Karpas-422 (cell line): ENCODE measurements at regions not wholly inside any gene's neighbourhood (a gene's known extent, or its start where the extent isn't known, plus 50 kb on each side); places are given as distances from the start of the nearest gene placed in this dataset.
"Not testable (repeated sequence)": the region's sequence is repeated elsewhere in the genome, so short reads cannot be mapped to it uniquely, and the experiment has no call there.

Experiments
- DNase-seq: peaks from one replicate; pipeline ENCODE4 v3.0.0-alpha.2; 2015
- H2AFZ ChIP-seq: fragments of 200-600 bp; sonication (generic); 2 replicates; pipeline ENCODE4 v1.6.1; 2014; ENCODE audit warnings: antibody characterized with exemption, low read length, mixed read lengths
- H3K27ac ChIP-seq: fragments of 200-600 bp; sonication (generic); 2 replicates; pipeline ENCODE4 v1.5.1; 2014; ENCODE audit warnings: mild to moderate bottlenecking, low read length, moderate library complexity
- H3K27me3 ChIP-seq: fragments of 200-600 bp; sonication (generic); 2 replicates; pipeline ENCODE4 v1.6.1; 2014; ENCODE audit warnings: low read length, mixed read lengths
- H3K36me3 ChIP-seq: fragments of 200-600 bp; sonication (generic); 2 replicates; pipeline ENCODE4 v1.6.1; 2014; ENCODE audit warnings: low read length, mixed read lengths; ENCODE audit not compliant: insufficient read depth
- H3K4me1 ChIP-seq: fragments of 200-600 bp; sonication (generic); 2 replicates; pipeline ENCODE4 v1.6.1; 2014; ENCODE audit warnings: mild to moderate bottlenecking, low read length, mixed read lengths
- H3K4me2 ChIP-seq: fragments of 200-600 bp; sonication (generic); 2 replicates; pipeline ENCODE4 v1.6.1; 2014; ENCODE audit warnings: low read length, low read depth, mild to moderate bottlenecking; ENCODE audit not compliant: poor library complexity, severe bottlenecking
- H3K4me3 ChIP-seq: fragments of 200-600 bp; sonication (generic); 2 replicates; pipeline ENCODE4 v1.5.1; 2014; ENCODE audit warnings: mild to moderate bottlenecking, antibody characterized with exemption, low read length, mixed read lengths
- H3K79me2 ChIP-seq: fragments of 200-600 bp; sonication (generic); 2 replicates; pipeline ENCODE4 v1.6.1; 2014; ENCODE audit warnings: mild to moderate bottlenecking, low read length, mixed read lengths
- H3K9ac ChIP-seq: fragments of 200-600 bp; sonication (generic); 2 replicates; pipeline ENCODE4 v1.6.0; 2014; ENCODE audit warnings: low read length
- H3K9me2 ChIP-seq: fragments of 200-600 bp; sonication (generic), shearing (Covaris generic); replicated peaks from 2 replicates; pipeline ENCODE4 v1.6.0; 2014; ENCODE audit warnings: mild to moderate bottlenecking, low read length, moderate library complexity; ENCODE audit not compliant: insufficient read depth
- H3K9me3 ChIP-seq: fragments of 300-700, 200-600 bp; sonication (generic); 2 replicates; pipeline ENCODE4 v1.6.1; 2014; ENCODE audit warnings: low read length, mixed read lengths
- H4K20me1 ChIP-seq: fragments of 200-600 bp; sonication (generic); 2 replicates; pipeline ENCODE4 v1.6.1; 2014; ENCODE audit warnings: mild to moderate bottlenecking, antibody characterized with exemption, low read length, low read depth; ENCODE audit not compliant: insufficient read depth

DNA sequence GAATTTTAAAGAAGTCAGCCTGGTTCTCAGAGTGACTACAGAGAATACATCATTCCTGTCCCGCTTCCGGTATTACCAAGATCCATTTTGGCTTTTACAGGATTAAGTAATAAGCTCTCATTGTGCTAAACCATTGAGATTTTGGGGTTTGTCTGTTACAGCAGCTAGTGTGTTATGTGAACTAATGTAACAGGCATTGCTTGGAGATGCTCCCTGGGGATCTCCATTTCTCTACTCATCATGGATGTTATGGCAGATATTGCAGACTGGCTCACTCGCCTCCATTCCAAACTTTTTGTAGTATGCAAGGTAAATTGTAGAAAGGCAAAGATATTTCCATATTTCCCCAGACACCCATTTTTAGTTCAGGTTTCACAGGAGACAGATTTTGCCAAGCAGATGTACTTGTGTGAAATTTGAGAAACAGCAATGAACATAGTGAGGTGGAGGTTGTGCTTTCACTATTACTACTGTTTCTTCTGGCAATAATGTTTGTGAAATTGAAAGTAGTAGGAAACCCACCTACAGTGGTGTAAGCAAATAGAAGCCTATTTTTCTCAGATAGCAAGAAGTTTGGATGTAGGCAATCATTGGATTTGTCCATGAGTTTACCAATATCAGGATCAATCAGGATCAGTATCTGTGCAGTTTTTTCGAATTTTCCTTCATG is 177.1 kb upstream of the GALNT15 start:
- Histone ChIP-seq H3K9ac (no peak overlapping the region), H3K4me1 (no peaks in the 10 kb centered on the region), H3K27ac (no peak overlapping the region), H3K27me3 (no peaks in the 10 kb centered on the region), H3K36me3 (no peaks in the 10 kb centered on the region), H3K79me2 (no peaks in the 10 kb centered on the region), H4K20me1 (no peaks in the 10 kb centered on the region), H3K9me2 (no peaks in the 10 kb centered on the region; the same call in 1 of the 2 replicates), H3K4me2 (no peak overlapping the region), H2AFZ (no peak overlapping the region), H3K4me3 (no peak overlapping the region), H3K9me3 (no peaks in the 10 kb centered on the region)
- no peak for DNase-seq

DNA sequence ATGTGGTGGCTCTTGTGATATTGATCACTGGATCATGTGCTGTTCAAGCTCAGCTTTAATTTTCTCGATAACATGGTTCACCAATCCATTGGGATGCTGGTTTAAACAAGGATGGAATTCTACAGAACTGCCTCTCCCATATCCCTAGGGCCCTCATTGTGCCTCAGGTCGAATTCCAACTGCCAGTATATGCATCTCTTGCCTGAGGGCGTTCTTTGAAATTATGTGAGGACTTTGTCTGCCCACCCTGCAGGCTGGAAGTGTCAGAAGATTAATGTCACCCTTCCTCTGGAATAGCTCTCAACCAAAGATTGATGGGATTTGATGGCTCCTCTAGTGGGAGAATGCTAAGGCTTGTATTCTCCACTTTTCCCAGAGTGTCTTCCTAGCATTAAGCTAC is 175.6 kb upstream of the GALNT15 start:
- no peak overlapping the region for H3K4me2 ChIP-seq
- no peak overlapping the region for H2AFZ ChIP-seq
- no peak for DNase-seq

DNA sequence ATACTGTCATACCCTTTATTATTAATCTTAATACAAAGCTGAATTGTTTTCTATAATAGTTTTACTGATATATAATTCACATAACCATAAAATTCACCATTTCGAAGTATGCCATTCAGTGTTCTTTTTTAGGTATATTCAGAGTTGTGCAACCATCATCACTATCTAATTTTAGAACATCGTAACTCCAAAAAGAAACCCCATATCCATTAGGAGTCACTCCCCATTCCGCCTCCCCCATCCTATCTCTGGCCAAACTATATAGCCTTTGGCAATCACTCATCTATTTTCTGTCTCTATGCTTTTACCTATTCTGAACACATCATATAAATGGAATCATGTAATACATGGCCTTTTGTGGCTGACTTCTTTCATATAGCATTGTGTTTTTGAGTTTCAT is 169.7 kb upstream of the GALNT15 start:
- Histone ChIP-seq H4K20me1 (no peaks in the 10 kb centered on the region), H3K4me3 (no peak overlapping the region), H3K27ac (no peak overlapping the region), H2AFZ (no peak overlapping the region), H3K9me2 (no peaks in the 10 kb centered on the region), H3K79me2 (no peaks in the 10 kb centered on the region), H3K9me3 (no peaks in the 10 kb centered on the region), H3K9ac (no peak overlapping the region), H3K36me3 (no peaks in the 10 kb centered on the region), H3K27me3 (no peaks in the 10 kb centered on the region), H3K4me2 (no peak overlapping the region), H3K4me1 (no peaks in the 10 kb centered on the region)
- no peak for DNase-seq

More for the DNA sequence above, 175.6 kb upstream of the GALNT15 start:
- Histone ChIP-seq H3K27me3 (no peaks in the 10 kb centered on the region), H3K27ac (no peak overlapping the region), H3K9ac (no peak overlapping the region), H4K20me1 (no peaks in the 10 kb centered on the region), H3K9me3 (no peaks in the 10 kb centered on the region), H3K79me2 (no peaks in the 10 kb centered on the region), H3K9me2 (no peaks in the 10 kb centered on the region; the same call in 1 of the 2 replicates), H3K36me3 (no peaks in the 10 kb centered on the region), H3K4me3 (no peak overlapping the region), H3K4me1 (no peaks in the 10 kb centered on the region)

DNA sequence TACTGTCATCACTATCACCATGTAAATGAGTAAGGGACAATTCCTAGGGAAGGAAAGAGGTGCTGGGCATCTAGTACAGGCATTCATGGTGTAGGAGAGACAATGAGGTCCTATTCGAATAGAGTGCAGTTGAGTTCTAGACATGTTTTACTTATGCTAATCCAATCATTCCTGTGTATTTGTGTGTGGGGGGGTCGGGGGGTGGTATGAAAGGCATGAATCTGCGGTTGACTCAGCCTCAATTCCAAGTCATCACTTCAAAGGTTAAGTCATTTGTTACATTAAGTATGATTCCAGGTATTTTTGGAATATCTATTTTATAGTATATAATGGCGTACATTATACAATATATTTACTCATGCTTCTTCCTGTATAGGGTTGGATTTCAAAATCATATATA is 163.1 kb upstream of the GALNT15 start:
- DNase-seq: no peak
- no peaks in the 10 kb centered on the region for H3K9me3 ChIP-seq
- H4K20me1 ChIP-seq: no peaks in the 10 kb centered on the region
- no peaks in the 10 kb centered on the region for H3K9me2 ChIP-seq
- no peak overlapping the region for H3K27ac ChIP-seq
- H3K4me2 ChIP-seq: no peak overlapping the region
- H3K27me3 ChIP-seq: no peaks in the 10 kb centered on the region
- H3K79me2 ChIP-seq: no peaks in the 10 kb centered on the region
- no peak overlapping the region for H2AFZ ChIP-seq
- H3K9ac ChIP-seq: no peak overlapping the region
- no peaks in the 10 kb centered on the region for H3K4me1 ChIP-seq
- no peak overlapping the region for H3K4me3 ChIP-seq
- no peaks in the 10 kb centered on the region for H3K36me3 ChIP-seq

DNA sequence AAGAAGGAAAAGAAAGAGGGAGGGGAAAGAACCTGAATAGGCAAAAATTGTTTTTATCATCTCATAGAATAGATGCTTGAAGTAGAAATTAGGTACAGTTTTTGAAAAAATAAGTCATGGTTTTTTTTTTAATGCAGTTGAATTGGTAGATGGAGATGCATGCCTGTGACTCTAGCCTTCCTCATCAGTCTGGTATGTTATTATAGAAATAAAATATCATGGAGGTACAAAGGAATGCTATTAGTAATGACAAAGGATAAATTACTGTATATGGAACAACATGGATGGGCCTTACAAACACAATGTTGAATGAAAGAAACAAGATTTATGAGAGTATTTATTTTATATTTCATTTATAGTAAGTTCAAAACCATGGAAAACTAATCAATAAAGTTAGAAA is 162.4 kb upstream of the GALNT15 start:
- H3K9ac ChIP-seq: no peak overlapping the region
- no peaks in the 10 kb centered on the region for H3K9me3 ChIP-seq
- H2AFZ ChIP-seq: no peak overlapping the region
- H3K9me2 ChIP-seq: no peaks in the 10 kb centered on the region
- no peaks in the 10 kb centered on the region for H3K36me3 ChIP-seq
- H3K27ac ChIP-seq: no peak overlapping the region
- no peaks in the 10 kb centered on the region for H3K79me2 ChIP-seq
- no peak overlapping the region for H3K4me2 ChIP-seq
- H4K20me1 ChIP-seq: no peaks in the 10 kb centered on the region
- H3K4me3 ChIP-seq: no peak overlapping the region
- no peaks in the 10 kb centered on the region for H3K27me3 ChIP-seq
- H3K4me1 ChIP-seq: no peaks in the 10 kb centered on the region
- no peak for DNase-seq

DNA sequence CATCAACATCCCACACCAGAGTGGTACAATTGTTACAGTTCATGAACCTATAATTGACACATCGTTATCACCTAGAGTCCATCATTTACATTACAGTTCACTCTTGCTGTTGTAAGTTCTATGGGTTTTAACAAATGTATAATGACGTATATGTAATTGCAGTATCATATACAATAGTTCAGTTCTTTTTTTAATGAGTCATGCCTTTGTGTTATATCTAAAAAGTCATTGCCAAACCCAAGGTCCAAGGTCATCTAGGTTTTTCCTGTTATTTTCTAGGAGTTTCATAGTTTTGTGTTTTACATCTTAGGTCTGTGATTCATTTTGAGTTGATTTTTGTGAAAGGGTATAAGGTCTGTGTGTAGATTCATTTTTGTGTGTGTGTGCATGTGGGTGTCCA is 160.9 kb upstream of the GALNT15 start:
- no peaks in the 10 kb centered on the region for H4K20me1 ChIP-seq
- no peak for DNase-seq
- H3K27me3 ChIP-seq: no peaks in the 10 kb centered on the region
- H3K36me3 ChIP-seq: no peaks in the 10 kb centered on the region
- H3K9me3 ChIP-seq: no peaks in the 10 kb centered on the region
- H3K79me2 ChIP-seq: no peaks in the 10 kb centered on the region
- no peaks in the 10 kb centered on the region for H3K9me2 ChIP-seq
- no peak overlapping the region for H3K4me3 ChIP-seq
- no peak overlapping the region for H3K9ac ChIP-seq
- H2AFZ ChIP-seq: no peak overlapping the region
- no peak overlapping the region for H3K4me2 ChIP-seq
- H3K27ac ChIP-seq: no peak overlapping the region
- H3K4me1 ChIP-seq: no peaks in the 10 kb centered on the region

DNA sequence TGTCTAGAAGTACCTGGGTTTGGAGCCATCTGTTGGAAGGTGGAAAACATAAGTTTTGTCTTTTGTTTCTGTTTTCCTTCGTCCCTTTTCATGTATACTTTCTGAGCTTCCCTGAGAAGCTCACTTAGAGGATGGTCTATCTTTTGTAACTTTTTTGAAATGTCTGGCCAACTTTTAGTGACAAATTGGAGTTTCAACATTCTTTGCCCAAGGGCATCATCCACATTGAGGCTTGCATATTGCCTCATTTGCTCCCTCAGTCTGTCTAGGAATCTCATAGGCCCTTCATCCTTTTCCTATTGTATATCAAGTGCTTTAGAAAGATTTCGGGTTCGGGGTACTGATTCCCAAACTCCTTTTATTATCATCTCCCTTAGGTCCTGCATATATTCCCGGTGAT is 152.7 kb upstream of the GALNT15 start:
- H3K4me1 ChIP-seq, H3K4me2 ChIP-seq, H3K9me2 ChIP-seq, H3K79me2 ChIP-seq, DNase-seq, H3K4me3 ChIP-seq, H4K20me1 ChIP-seq, H3K9ac ChIP-seq, H3K27ac ChIP-seq, H3K9me3 ChIP-seq, H3K36me3 ChIP-seq, H2AFZ ChIP-seq, H3K27me3 ChIP-seq: not testable (repeated sequence)

DNA sequence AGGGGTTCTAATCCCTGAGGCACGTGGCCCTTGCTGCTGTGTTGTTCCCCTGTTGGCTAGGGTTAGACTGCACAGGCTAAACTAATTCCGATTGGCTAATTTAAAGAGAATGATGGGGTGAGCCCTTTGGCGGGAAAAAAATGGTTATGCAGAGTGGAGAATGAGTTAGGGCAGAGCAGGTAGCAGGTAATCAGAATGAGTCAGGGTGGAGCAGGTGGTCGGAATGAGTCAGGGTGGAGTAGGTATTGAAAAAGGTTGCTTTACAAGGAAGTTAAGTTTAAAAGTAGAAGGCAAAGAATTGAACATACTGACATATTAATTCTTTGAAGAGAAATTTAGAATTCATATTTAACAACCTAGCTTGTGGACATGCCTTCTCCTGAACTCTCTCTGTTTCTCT is 150.6 kb upstream of the GALNT15 start:
- H3K4me3 ChIP-seq, H2AFZ ChIP-seq, H3K36me3 ChIP-seq, H3K79me2 ChIP-seq, H3K27me3 ChIP-seq, H3K9ac ChIP-seq, H3K4me1 ChIP-seq, H3K4me2 ChIP-seq, H3K9me3 ChIP-seq, H3K9me2 ChIP-seq, DNase-seq, H3K27ac ChIP-seq, H4K20me1 ChIP-seq: not testable (repeated sequence)

DNA sequence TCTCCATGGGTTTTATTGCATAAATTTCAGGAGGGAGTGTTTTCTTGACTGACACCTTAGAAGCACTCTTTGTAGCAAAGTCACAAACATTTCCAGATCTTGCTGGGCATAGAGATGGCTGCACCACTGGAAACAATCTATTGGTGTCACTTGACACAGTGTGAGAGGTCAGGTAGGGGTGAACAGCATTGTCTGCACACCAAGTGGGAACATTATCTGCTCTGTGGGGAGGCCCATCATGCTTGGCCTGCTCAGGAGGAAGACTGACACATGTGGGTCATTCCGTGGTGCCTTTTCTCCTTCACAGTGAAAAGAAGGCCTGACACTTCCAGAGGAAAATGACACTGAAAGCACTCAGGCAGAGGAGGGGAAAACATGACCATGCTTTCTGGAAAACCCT is 149.9 kb upstream of the GALNT15 start:
- Histone ChIP-seq H3K9me3 (no peaks in the 10 kb centered on the region), H3K4me3 (no peak overlapping the region), H4K20me1 (no peaks in the 10 kb centered on the region), H2AFZ (no peak overlapping the region), H3K79me2 (no peaks in the 10 kb centered on the region), H3K4me2 (no peak overlapping the region), H3K9ac (no peak overlapping the region), H3K36me3 (no peaks in the 10 kb centered on the region), H3K9me2 (no peaks in the 10 kb centered on the region), H3K27me3 (no peaks in the 10 kb centered on the region), H3K4me1 (no peaks in the 10 kb centered on the region; the same call in 1 of the 2 replicates), H3K27ac (no peak overlapping the region)
- no peak for DNase-seq
